CD14-positive monocyte (primary cell): ENCODE measurements at regions not wholly inside any gene's neighbourhood (a gene's known extent, or its start where the extent isn't known, plus 50 kb on each side); places are given as distances from the start of the nearest gene placed in this dataset.
A peak's percentile ranks its signal among the peaks of the same experiment; 100 is the strongest.

ENCODE experiments used
- DNase-seq, 3 donors: peaks; one replicate each; pipeline ENCODE4 v3.0.0-alpha.2; 2011 to 2022
- H2AFZ ChIP-seq: 2 replicates; pipeline ENCODE4 v1.6.0; 2012; ENCODE audit warnings: mild to moderate bottlenecking, low read depth, low read length, inconsistent platforms; ENCODE audit not compliant: insufficient read depth, poor library complexity, severe bottlenecking
- H3K27ac ChIP-seq, 2 donors: 1 replicate in 1 of 2; 2 replicates in 1 of 2; pipeline ENCODE4 v1.5.1; 2012 to 2013; ENCODE audit warnings: low read length in 2 of 2, control low read depth in 1 of 2, inconsistent platforms in 1 of 2, low read depth in 1 of 2, mild to moderate bottlenecking in 1 of 2
- H3K27me3 ChIP-seq, 2 donors: one replicate each; pipeline versions ENCODE4 v1.6.0 to v1.6.1; 2011 to 2013; ENCODE audit warnings: low read length in 2 of 2; ENCODE audit not compliant: control insufficient read depth in 2 of 2, insufficient read depth in 2 of 2
- H3K36me3 ChIP-seq, 2 donors: replicated peaks in 1 of 2; 1 replicate in 1 of 2; 2 replicates in 1 of 2; pipeline versions ENCODE4 v1.5.1 to v1.6.1; 2012 to 2013; ENCODE audit warnings: low read length in 2 of 2, control low read depth in 1 of 2, inconsistent platforms in 1 of 2, mild to moderate bottlenecking in 1 of 2; ENCODE audit not compliant: insufficient read depth in 2 of 2, control insufficient read depth in 1 of 2
- H3K4me1 ChIP-seq, 2 donors: 1 replicate in 1 of 2; 2 replicates in 1 of 2; pipeline versions ENCODE4 v1.5.1 to v1.6.1; 2012 to 2013; ENCODE audit warnings: low read length in 2 of 2, control low read depth in 1 of 2, inconsistent platforms in 1 of 2, mild to moderate bottlenecking in 1 of 2, moderate library complexity in 1 of 2; ENCODE audit not compliant: insufficient read depth in 2 of 2, control insufficient read depth in 1 of 2
- H3K4me2 ChIP-seq: replicated peaks from 2 replicates; pipeline ENCODE3; 2012; ENCODE audit warnings: low read length, moderate library complexity, mild to moderate bottlenecking; ENCODE audit not compliant: poor library complexity, severe bottlenecking; ENCODE audit errors: extremely low read depth
- H3K4me3 ChIP-seq, 3 experiments: fragments of 200-600 bp in 1 of 3; sonication (generic) in 1 of 3; replicated peaks in 1 of 3; 1 replicate in 2 of 3; 2 replicates in 1 of 3; pipeline ENCODE4 v1.5.1; 2011 to 2013; ENCODE audit warnings: low read length in 3 of 3, mild to moderate bottlenecking in 3 of 3, control low read depth in 2 of 3, low read depth in 2 of 3, inconsistent platforms in 1 of 3, moderate library complexity in 1 of 3
- H3K79me2 ChIP-seq: 2 replicates; pipeline ENCODE4 v1.6.0; 2012; ENCODE audit warnings: mild to moderate bottlenecking, control low read depth, inconsistent platforms, low read length, moderate library complexity; ENCODE audit not compliant: insufficient read depth
- H3K9ac ChIP-seq: 2 replicates; pipeline ENCODE4 v1.6.0; 2017; ENCODE audit warnings: low read length, mild to moderate bottlenecking; ENCODE audit not compliant: insufficient read depth, poor library complexity, severe bottlenecking
- H3K9me3 ChIP-seq, 2 donors: replicated peaks in 1 of 2; 1 replicate in 1 of 2; 2 replicates in 1 of 2; pipeline versions ENCODE4 v1.5.1 to v1.6.1; 2012 to 2013; ENCODE audit warnings: low read length in 2 of 2, control low read depth in 1 of 2; ENCODE audit not compliant: control insufficient read depth in 1 of 2, insufficient read depth in 1 of 2
- H4K20me1 ChIP-seq: 2 replicates; pipeline ENCODE4 v1.6.0; 2012; ENCODE audit warnings: mild to moderate bottlenecking, low read length, control low read depth, moderate library complexity; ENCODE audit not compliant: insufficient read depth
- H3K27ac Mint-ChIP-seq, 7 donors: one replicate each; pipeline ENCODE4 v1.8.0; 2020; ENCODE audit warnings: mild to moderate bottlenecking in 7 of 7, mixed read lengths in 7 of 7, moderate library complexity in 6 of 7, inconsistent platforms in 2 of 7
- H3K27me3 Mint-ChIP-seq, 3 donors: one replicate each; pipeline ENCODE4 v1.8.0; 2021 to 2022; ENCODE audit warnings: low read depth in 3 of 3, mild to moderate bottlenecking in 3 of 3, mixed read lengths in 3 of 3, moderate library complexity in 3 of 3, inconsistent platforms in 1 of 3
- H3K36me3 Mint-ChIP-seq, 2 donors: one replicate each; pipeline ENCODE4 v1.8.0; 2020; ENCODE audit warnings: mixed read lengths in 2 of 2, inconsistent platforms in 1 of 2, mild to moderate bottlenecking in 1 of 2
- H3K4me1 Mint-ChIP-seq: one replicate; pipeline ENCODE4 v1.8.0; 2020; ENCODE audit warnings: mild to moderate bottlenecking, mixed read lengths
- H3K4me3 Mint-ChIP-seq, 2 donors: one replicate each; pipeline ENCODE4 v1.8.0; 2020; ENCODE audit warnings: mild to moderate bottlenecking in 2 of 2, mixed read lengths in 2 of 2, moderate library complexity in 1 of 2
- H3K9me3 Mint-ChIP-seq, 7 donors: one replicate each; pipeline ENCODE4 v1.8.0; 2020 to 2022; ENCODE audit warnings: mixed read lengths in 7 of 7, mild to moderate bottlenecking in 6 of 7, moderate library complexity in 6 of 7, inconsistent platforms in 2 of 7
- WGBS: methylation state at CpG from one replicate; pipeline ENCODE4 v1.1.5; 2013; ENCODE audit warnings: missing lambda C conversion rate; ENCODE audit not compliant: insufficient coverage; 5-methylcytosine and 5-hydroxymethylcytosine counted together
- intact Hi-C, 2 donors: fragments of 100-400 bp; cut with micrococcal nuclease; formaldehyde crosslinking; loops; one replicate each; pipeline versions ENCODE4 v1.15.0 to v1.15.1; 2023
- TF ChIP-seq, protein P1 (sequence below): fragments of 200-600 bp; IDR thresholded peaks from one replicate; pipeline ENCODE4 v1.8.0; 2022; ENCODE audit warnings: antibody characterized with exemption, mild to moderate bottlenecking

DNA sequence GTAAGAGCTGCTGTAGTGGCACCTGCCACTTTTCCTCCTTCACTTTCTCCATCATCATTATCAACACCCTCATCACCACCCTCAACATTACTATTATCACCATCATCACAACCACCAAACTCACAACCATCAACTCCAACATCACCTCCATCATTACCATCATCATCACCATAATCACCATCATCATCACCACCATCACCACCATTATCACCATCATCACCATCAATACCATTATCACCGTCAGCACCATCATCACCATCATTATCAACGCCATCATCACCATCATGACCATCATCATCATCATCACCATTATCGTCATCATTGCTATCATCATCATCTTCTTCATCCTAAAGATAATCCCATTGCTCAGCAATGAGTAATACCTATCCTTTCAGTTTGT, 255.8 kb downstream of the CYRIA start:
- Histone ChIP-seq H3K4me1 (no peaks in the 10 kb centered on the region), H3K36me3 (no peaks in the 10 kb centered on the region), H3K9ac (no peak overlapping the region), H3K27ac (no peak overlapping the region), H3K4me2 (no peak overlapping the region), H3K4me3 (no peak overlapping the region), H2AFZ (no peak overlapping the region), H3K9me3 (no peaks in the 10 kb centered on the region), H4K20me1 (no peaks in the 10 kb centered on the region), H3K27me3 (no peaks in the 10 kb centered on the region), H3K79me2 (no peaks in the 10 kb centered on the region)
- Mint-ChIP-seq H3K27me3 (peaks cover 0 to 2% (median 0%) of the 10 kb centered on the region in 3 donors), H3K4me1 (no peaks in the 10 kb centered on the region), H3K9me3 (peaks cover 0 to 5% (median 0%) of the 10 kb centered on the region in 7 donors), H3K36me3 (no peaks in the 10 kb centered on the region), H3K4me3 (no peak overlapping the region), H3K27ac (no peak overlapping the region)
- WGBS, result 100% methylated on average over 3 of the region's 3 CpGs
- DNase-seq, result no peak
- TF ChIP-seq, protein P1, sequence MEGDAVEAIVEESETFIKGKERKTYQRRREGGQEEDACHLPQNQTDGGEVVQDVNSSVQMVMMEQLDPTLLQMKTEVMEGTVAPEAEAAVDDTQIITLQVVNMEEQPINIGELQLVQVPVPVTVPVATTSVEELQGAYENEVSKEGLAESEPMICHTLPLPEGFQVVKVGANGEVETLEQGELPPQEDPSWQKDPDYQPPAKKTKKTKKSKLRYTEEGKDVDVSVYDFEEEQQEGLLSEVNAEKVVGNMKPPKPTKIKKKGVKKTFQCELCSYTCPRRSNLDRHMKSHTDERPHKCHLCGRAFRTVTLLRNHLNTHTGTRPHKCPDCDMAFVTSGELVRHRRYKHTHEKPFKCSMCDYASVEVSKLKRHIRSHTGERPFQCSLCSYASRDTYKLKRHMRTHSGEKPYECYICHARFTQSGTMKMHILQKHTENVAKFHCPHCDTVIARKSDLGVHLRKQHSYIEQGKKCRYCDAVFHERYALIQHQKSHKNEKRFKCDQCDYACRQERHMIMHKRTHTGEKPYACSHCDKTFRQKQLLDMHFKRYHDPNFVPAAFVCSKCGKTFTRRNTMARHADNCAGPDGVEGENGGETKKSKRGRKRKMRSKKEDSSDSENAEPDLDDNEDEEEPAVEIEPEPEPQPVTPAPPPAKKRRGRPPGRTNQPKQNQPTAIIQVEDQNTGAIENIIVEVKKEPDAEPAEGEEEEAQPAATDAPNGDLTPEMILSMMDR, result no peak
- intact Hi-C loops, result no loop called here

DNA sequence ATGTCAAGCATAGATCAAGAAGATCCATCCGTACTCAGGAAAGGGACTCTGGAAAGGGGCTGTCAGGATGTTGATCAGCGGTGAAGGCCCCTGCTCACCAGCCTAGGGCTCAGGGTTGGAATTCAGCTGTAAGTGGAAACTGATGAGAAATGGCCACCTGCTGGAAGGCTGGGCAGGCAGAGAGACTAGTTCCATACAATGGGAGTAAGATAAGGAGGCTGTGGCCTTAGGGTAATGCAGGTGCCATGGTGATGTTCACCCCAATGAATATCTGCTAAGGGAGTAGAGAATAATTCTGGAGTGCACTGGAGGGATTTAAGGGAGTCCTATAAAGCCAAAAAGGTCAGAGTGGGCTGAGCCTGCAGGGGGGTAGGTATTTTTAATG, 256.6 kb downstream of the CYRIA start:
- Mint-ChIP-seq H3K9me3 (peaks cover 0 to 5% (median 0%) of the 10 kb centered on the region in 7 donors), H3K27me3 (peaks cover 0 to 2% (median 0%) of the 10 kb centered on the region in 3 donors), H3K4me3 (no peak overlapping the region), H3K4me1 (no peaks in the 10 kb centered on the region), H3K27ac (peak overlapping the region in 1 of 7 donors; percentile 4), H3K36me3 (no peaks in the 10 kb centered on the region)
- TF ChIP-seq, protein P1, result no peak
- intact Hi-C loops, result no loop called here
- H3K9ac ChIP-seq, result no peak overlapping the region
- WGBS, result 86% methylated on average over 2 of the region's 2 CpGs
- H3K27ac ChIP-seq, result no peak overlapping the region
- no peak overlapping the region for H2AFZ ChIP-seq
- DNase-seq, result no peak
- H3K4me3 ChIP-seq, result no peak overlapping the region
- no peaks in the 10 kb centered on the region for H3K79me2 ChIP-seq
- H3K27me3 ChIP-seq, result no peaks in the 10 kb centered on the region
- H4K20me1 ChIP-seq, result no peaks in the 10 kb centered on the region
- H3K36me3 ChIP-seq, result no peaks in the 10 kb centered on the region
- H3K4me2 ChIP-seq, result no peak overlapping the region
- no peaks in the 10 kb centered on the region for H3K9me3 ChIP-seq
- H3K4me1 ChIP-seq, result no peaks in the 10 kb centered on the region
